NCI-H1694 treated with DMSO at 0.1 percent for 48 hours (cell line): ENCODE measurements at regions not wholly inside any gene's neighbourhood (a gene's known extent, or its start where the extent isn't known, plus 50 kb on each side); places are given as distances from the start of the nearest gene placed in this dataset.

Source experiments
- DNase-seq: peaks from one replicate; lab custom pipeline; 2025; lab: John Stamatoyannopoulos, UW

GRCh38 chr22:34055525-34056200, 135.4 kb upstream of the LARGE1 start:
- peak; percentile 33 for DNase-seq

DNA sequence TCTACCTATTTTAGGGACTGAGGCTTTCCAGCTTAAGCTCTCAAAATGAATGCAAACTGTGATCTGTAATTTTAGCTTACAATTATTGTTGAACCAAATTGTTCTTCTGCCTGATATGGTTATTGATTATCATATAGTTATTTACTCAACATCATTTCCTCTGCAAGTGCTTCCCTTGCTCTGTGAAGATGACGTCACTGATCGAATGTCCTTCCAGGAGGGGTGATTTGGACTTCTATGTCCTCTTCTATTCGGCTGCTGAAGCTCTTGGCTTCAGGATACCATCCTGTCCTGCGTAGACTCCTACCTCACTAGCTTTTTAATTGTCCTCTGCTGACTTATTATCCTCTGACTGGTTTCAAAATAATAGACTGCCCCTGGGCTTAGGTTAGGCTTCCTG, 137.4 kb upstream of the LARGE1 start:
- DNase-seq = no peak

- DNase-seq = no peak
These were observed 144.4 kb upstream of the LARGE1 start for GRCh38 chr22:34064696-34065095.

GRCh38 chr22:34067031-34067430, 146.8 kb upstream of the LARGE1 start:
- DNase-seq = no peak

DNA sequence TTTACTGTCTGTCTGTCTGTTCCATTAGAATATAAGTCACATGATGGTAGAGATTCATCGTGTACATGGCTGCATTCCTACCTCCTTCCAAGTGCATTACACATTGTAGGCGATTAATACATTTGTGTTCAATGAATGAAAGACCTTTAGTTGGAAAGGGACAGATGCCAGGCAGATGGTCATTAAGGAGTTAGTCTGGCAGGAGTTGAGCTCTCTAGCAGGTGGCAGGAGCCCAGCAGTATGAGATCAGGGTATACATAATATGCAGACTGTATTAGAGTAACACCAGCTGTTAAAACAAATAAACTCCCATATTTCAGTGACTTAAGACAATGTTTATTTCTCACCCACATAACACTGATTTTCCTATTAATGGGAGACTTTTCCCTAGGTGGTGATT, 147.7 kb upstream of the LARGE1 start:
- DNase-seq = peak; percentile 67

GRCh38 chr22:34070051-34070450, 149.8 kb upstream of the LARGE1 start:
- DNase-seq = no peak

GRCh38 chr22:34070531-34070930, 150.3 kb upstream of the LARGE1 start:
- DNase-seq = no peak

DNA sequence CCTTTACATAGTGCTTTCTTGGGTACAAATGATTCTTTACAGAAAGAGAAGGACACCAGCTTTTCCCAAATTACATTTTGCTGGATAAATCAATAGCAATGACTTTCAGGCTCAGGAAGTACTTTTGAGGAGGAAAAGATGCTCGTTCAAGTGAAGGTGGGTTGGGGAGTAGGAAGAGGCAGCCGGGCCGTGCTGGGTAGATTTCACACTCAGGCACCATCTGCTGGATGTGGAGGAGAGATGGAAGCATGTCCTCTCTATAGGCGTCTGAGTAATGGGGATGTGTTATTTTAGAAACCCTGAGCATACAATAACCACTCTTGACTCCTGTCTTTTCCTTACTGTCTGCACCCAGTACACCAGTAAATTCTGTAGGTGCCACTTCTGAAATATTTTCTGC, 152.3 kb upstream of the LARGE1 start:
- DNase-seq = no peak

DNA sequence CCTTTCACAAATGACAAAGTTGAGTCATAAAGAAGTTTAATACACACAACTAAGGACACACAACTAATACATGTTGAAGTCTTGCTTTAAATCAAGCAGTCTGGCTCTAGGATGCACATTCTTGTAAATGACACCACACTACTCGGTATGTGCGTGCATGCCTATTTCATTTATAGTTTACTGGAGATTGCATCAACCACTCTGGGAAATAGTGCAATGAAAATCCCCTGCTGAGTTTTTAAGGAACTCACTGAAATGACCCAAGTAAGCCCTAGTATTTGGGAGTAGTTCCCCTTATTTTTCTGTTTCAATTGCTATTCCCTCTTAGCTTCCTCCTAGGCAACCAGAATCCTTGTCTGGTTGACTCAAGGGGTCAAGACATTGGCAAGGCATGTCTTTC, 160.2 kb upstream of the LARGE1 start:
- DNase-seq = no peak

DNA sequence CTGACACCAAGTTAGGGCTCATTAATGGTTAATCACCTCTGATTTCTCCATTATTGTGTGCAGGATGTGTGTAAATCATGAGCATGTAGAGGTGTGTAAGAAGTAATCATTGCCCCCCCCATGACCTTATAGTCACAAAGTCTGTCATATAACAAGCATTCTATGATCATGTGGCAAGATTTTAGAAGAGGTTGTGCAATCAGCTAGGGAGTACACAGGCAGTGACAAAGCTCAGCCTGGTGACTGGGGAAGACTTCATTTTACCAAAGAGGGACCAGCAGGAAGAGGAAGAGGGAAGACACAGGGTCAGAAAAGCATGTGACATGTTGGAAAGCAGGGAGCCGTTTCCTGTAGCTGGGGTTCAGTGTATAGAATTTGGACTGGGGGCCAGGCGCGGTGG, 176.5 kb upstream of the LARGE1 start:
- no peak for DNase-seq

DNA sequence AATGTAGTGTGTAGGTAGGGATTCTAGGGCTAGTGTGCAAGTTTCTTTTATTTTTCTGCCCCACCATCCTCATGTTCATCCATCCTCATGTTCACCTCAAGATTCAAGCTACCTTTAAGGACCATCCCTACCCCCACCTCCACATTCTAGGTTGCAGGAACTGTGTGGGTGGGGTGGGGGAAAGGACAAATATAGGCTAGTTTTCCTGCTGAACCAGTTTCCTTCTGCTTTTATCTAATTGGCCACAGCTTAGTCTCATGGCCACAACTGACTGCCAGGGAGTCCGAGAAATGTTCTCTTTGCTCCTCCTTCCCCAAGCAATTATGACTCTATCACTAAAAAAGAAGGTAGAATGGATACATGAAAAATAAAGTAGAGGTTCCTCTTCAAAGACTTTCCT, 179.0 kb upstream of the LARGE1 start:
- DNase-seq = no peak

- DNase-seq = no peak
These were observed 182.4 kb upstream of the LARGE1 start for GRCh38 chr22:34102633-34103032.

DNA sequence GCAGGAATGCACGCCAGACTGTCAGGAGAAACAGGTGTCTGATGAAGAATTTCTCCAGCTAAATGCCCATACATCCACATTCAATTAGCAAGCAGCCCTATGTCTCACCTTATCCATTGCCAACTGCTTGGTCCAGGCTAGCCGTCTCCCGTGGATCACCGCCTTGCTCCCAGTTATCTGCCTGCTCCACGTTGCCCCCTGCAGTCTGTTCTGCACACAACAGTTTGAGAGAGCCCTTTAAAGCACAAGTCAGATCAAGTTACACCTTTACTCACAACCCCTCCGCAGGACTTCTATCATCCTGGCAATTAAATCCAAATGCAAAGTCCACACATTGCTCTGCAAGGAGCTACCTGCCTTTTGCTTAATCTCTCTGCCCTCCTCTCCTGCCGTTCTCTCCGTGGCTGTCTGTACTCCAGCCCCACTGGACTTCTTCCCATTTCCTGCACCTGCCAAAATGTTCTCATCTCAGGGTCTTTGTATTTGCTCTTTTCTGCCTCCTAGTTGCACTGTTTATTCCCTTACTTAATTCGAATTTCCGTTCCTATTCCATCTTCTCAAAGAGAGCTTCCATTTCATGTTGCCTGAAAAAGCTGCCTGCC, 185.3 kb upstream of the LARGE1 start:
- DNase-seq = peak; percentile 14

- no peak for DNase-seq
These were observed 187.9 kb upstream of the LARGE1 start for GRCh38 chr22:34108168-34108567.

GRCh38 chr22:34111210-34111824, 191.0 kb upstream of the LARGE1 start:
- peak; percentile 9 for DNase-seq

DNA sequence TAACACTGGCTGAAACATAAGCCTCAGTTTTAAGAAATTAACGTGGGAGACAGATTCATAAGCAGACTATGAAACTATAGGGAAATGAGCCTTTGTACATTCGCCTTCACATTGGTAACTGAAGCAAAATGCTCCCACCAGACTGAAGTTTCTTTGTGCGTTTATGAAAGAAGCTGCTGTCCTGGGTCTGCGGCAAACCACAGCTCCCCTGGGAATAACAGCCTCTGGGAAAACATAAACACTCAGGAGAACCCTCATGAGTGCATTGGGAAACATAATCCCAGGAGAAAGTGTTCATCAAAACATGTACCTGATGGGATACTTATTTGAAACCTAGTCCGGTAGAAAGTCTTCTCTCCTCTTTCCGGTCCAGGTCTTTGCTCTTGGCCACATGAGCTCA, 193.1 kb upstream of the LARGE1 start:
- DNase-seq = no peak

DNA sequence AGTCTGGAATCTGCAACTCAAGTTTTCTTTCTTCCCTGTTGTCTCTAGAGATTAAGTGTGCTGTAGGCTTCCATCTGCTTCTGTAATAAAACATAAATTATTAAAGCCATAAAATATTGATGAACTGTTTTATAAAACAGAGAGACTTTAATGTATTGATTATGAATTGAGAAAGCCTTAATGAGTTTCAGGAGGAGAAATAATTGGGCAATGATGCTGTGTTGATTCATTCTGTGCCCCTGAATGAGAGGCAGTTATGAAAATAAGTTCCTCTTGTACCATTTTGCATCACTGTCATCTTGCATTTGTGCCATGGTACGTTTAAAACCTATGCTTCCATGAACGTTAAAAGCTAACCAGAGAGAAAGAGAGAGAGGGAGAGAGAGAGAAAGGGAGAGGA, 194.1 kb upstream of the LARGE1 start:
- DNase-seq = no peak

GRCh38 chr22:34115722-34116121, 195.4 kb upstream of the LARGE1 start:
- DNase-seq = no peak

DNA sequence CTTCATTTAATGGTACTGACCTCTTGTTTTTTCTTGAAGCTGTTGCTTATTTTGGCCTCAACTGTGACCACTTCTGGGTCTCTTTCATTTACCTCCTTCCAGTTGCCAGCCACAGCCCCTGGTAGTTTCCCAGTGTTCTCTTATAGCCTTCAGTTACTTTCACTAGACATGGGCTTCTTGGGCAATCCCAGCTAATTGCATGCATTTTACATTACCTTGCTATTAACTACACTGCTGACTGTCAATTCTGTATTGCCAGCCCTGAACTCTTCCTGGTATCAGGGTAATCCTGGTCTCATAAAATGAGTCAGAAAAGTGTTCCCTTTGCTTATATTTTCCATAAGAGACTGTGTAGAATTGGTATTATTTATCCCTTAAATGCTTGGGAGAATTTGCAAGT, 195.8 kb upstream of the LARGE1 start:
- DNase-seq = no peak

GRCh38 chr22:34122042-34122441, 201.8 kb upstream of the LARGE1 start:
- no peak for DNase-seq

DNA sequence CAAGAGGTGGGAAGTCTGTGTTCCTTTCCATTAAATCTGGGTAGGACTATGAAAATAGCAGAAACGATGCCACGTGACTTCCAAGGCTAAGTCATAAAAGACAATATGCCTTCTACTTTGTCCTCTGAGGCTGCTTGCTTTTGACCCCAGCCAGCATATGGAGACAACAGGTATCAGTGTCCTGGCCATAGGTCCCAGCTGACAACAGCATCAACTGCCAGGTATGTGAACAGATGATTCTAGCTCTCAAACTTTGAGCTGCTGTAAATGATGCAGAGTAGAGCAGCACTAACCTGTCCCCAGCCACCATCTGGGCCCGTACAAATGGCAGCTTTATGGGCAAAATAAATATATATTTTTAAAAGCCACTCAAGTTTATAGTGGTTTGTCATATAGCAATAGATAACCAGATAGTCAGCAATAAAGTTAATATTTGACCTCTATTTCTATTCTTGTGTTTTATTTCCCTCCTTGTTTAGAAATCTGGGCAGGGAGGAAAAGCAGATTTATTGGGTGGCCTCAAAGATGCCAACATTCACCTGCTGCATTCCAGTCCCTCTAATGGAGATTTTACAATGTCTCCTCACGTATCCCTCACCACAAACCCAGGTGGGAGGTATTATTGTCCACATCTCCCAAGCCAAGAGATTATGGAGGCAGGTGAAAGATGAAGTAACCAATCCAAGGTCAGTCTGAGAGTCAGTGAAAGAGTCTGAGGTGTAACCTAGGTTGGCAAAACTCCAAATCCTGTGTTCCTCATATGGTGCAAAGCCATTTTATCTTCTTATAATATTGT, 209.6 kb upstream of the LARGE1 start:
- no peak for DNase-seq

- no peak for DNase-seq
These were observed 215.5 kb upstream of the LARGE1 start for GRCh38 chr22:34135749-34136148.

DNA sequence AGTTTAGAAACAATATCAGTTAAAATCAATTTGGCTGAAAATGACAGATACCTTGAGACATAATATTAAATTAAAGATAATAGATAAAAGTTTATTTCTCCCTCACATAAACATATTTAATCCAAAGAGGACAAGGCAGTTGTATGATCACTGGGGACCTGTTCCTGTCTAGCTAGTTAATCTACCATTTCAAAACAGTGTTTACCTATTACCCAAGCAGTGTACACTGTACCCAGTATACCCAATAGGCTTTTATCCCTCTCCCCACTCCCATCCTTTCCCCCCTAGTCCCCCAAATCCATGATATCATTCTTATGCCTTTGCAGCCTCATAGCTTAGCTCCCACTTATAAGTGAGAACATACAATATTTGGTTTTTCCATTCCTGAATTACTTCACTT, 229.7 kb upstream of the LARGE1 start:
- no peak for DNase-seq
